ENCODE measurements at regions not wholly inside any gene's neighbourhood (a gene's known extent, or its start where the extent isn't known, plus 50 kb on each side); places are given as distances from the start of the nearest gene placed in this dataset.

DNA sequence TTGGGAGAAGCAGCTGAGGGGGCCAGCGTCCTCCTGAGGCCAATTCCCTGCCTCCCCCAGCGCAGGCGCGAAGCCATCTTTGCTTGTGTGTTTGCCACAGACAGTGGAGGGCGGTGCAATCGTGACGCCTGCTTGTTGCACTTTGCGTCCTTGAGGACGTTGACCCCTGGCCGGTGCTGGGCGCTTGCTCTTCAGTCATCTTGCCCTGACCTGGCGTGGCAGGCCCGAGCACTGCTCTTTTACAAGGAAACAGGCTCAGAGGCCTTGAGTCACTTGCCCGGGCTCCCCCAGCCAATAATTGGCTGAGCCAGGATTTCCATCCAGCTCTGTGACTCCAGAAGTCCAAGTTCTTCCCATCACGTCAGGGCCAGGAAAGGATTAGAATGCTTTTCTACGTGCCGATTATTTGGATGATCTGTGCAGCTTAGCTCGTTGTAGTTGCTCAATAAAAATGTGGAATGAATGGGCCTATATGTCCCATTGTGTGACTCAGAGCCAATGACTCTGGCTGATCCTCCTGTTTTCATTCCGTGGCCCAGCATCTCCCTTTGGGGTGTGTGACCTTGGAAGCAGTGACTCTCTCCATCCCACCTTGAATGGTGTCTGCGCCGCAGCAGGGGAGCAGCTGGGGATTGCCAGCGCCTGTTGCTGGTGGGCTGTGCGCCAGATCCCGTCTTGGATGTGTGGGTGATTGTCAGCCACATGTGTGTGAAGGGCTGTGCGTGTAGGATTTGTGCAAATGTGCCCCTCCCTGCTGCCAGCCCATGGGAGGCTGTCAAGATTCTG lies 214.1 kb downstream of the SEC14L1 start (continued):
- 0 out of 2 replicates have a peak, but pooled peaks have one; percentile 34 for TF ChIP-seq ZNF563 (CRISPR knock-in tag; IDR thresholded peaks at IDR 0.05)
- no peak for TF ChIP-seq ZNF724P (CRISPR knock-in tag; IDR thresholded peaks at IDR 0.05; ENCODE audit: borderline replicate concordance)
- TF ChIP-seq ETV6 (CRISPR knock-in tag; conservative IDR thresholded peaks at IDR 0.05): no peak
- TF ChIP-seq, protein P1, sequence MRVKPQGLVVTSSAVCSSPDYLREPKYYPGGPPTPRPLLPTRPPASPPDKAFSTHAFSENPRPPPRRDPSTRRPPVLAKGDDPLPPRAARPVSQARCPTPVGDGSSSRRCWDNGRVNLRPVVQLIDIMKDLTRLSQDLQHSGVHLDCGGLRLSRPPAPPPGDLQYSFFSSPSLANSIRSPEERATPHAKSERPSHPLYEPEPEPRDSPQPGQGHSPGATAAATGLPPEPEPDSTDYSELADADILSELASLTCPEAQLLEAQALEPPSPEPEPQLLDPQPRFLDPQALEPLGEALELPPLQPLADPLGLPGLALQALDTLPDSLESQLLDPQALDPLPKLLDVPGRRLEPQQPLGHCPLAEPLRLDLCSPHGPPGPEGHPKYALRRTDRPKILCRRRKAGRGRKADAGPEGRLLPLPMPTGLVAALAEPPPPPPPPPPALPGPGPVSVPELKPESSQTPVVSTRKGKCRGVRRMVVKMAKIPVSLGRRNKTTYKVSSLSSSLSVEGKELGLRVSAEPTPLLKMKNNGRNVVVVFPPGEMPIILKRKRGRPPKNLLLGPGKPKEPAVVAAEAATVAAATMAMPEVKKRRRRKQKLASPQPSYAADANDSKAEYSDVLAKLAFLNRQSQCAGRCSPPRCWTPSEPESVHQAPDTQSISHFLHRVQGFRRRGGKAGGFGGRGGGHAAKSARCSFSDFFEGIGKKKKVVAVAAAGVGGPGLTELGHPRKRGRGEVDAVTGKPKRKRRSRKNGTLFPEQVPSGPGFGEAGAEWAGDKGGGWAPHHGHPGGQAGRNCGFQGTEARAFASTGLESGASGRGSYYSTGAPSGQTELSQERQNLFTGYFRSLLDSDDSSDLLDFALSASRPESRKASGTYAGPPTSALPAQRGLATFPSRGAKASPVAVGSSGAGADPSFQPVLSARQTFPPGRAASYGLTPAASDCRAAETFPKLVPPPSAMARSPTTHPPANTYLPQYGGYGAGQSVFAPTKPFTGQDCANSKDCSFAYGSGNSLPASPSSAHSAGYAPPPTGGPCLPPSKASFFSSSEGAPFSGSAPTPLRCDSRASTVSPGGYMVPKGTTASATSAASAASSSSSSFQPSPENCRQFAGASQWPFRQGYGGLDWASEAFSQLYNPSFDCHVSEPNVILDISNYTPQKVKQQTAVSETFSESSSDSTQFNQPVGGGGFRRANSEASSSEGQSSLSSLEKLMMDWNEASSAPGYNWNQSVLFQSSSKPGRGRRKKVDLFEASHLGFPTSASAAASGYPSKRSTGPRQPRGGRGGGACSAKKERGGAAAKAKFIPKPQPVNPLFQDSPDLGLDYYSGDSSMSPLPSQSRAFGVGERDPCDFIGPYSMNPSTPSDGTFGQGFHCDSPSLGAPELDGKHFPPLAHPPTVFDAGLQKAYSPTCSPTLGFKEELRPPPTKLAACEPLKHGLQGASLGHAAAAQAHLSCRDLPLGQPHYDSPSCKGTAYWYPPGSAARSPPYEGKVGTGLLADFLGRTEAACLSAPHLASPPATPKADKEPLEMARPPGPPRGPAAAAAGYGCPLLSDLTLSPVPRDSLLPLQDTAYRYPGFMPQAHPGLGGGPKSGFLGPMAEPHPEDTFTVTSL (CRISPR knock-in tag; IDR thresholded peaks at IDR 0.05; ENCODE audit: borderline replicate concordance): peak; percentile 50; the same call in 1 of the 2 replicates
- peak; percentile 91 for TF ChIP-seq ZNF709 (CRISPR knock-in tag; IDR thresholded peaks at IDR 0.05)
- TF ChIP-seq, protein P2, sequence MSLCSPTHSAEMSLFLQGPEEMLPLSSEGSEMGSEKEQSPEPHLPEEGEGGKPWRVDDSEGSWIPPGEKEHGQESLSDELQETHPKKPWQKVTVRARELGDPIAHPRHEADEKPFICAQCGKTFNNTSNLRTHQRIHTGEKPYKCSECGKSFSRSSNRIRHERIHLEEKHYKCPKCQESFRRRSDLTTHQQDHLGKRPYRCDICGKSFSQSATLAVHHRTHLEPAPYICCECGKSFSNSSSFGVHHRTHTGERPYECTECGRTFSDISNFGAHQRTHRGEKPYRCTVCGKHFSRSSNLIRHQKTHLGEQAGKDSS (CRISPR knock-in tag; IDR thresholded peaks at IDR 0.05; ENCODE audit: borderline replicate concordance, low read depth): peak; percentile 88
- peak; percentile 92 for TF ChIP-seq ASH2L (IDR thresholded peaks at IDR 0.05; ENCODE audit: insufficient read length, low read depth, low read length)
- TF ChIP-seq FIP1L1 (IDR thresholded peaks at IDR 0.05; ENCODE audit: borderline replicate concordance, insufficient read depth, low read depth, low read length): no peak
- TF ChIP-seq, protein P3, sequence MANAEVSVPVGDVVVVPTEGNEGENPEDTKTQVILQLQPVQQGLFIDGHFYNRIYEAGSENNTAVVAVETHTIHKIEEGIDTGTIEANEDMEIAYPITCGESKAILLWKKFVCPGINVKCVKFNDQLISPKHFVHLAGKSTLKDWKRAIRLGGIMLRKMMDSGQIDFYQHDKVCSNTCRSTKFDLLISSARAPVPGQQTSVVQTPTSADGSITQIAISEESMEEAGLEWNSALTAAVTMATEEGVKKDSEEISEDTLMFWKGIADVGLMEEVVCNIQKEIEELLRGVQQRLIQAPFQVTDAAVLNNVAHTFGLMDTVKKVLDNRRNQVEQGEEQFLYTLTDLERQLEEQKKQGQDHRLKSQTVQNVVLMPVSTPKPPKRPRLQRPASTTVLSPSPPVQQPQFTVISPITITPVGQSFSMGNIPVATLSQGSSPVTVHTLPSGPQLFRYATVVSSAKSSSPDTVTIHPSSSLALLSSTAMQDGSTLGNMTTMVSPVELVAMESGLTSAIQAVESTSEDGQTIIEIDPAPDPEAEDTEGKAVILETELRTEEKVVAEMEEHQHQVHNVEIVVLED (CRISPR knock-in tag; IDR thresholded peaks at IDR 0.05; ENCODE audit: borderline replicate concordance): peak; percentile 66; the same call in 1 of the 2 replicates
- TF ChIP-seq, protein P4, sequence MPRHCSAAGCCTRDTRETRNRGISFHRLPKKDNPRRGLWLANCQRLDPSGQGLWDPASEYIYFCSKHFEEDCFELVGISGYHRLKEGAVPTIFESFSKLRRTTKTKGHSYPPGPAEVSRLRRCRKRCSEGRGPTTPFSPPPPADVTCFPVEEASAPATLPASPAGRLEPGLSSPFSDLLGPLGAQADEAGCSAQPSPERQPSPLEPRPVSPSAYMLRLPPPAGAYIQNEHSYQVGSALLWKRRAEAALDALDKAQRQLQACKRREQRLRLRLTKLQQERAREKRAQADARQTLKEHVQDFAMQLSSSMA (CRISPR knock-in tag; IDR thresholded peaks at IDR 0.05): peak; percentile 92
- 0 out of 2 replicates have a peak, but pooled peaks have one; percentile 69 for TF ChIP-seq KDM4B (CRISPR knock-in tag; IDR thresholded peaks at IDR 0.05)
- TF ChIP-seq FOXP1 (IDR thresholded peaks at IDR 0.05): no peak
- peak; percentile 90 for TF ChIP-seq FOXP1 (CRISPR knock-in tag; IDR thresholded peaks at IDR 0.05)
- TF ChIP-seq, protein P5, sequence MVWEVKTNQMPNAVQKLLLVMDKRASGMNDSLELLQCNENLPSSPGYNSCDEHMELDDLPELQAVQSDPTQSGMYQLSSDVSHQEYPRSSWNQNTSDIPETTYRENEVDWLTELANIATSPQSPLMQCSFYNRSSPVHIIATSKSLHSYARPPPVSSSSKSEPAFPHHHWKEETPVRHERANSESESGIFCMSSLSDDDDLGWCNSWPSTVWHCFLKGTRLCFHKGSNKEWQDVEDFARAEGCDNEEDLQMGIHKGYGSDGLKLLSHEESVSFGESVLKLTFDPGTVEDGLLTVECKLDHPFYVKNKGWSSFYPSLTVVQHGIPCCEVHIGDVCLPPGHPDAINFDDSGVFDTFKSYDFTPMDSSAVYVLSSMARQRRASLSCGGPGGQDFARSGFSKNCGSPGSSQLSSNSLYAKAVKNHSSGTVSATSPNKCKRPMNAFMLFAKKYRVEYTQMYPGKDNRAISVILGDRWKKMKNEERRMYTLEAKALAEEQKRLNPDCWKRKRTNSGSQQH (CRISPR knock-in tag; IDR thresholded peaks at IDR 0.05; ENCODE audit: low read depth): peak; percentile 67; the same call in 1 of the 2 replicates
- TF ChIP-seq, protein P6, sequence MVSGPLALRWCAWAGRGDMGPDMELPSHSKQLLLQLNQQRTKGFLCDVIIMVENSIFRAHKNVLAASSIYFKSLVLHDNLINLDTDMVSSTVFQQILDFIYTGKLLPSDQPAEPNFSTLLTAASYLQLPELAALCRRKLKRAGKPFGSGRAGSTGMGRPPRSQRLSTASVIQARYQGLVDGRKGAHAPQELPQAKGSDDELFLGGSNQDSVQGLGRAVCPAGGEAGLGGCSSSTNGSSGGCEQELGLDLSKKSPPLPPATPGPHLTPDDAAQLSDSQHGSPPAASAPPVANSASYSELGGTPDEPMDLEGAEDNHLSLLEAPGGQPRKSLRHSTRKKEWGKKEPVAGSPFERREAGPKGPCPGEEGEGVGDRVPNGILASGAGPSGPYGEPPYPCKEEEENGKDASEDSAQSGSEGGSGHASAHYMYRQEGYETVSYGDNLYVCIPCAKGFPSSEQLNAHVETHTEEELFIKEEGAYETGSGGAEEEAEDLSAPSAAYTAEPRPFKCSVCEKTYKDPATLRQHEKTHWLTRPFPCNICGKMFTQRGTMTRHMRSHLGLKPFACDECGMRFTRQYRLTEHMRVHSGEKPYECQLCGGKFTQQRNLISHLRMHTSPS (CRISPR knock-in tag; IDR thresholded peaks at IDR 0.05; ENCODE audit: low read depth): peak; percentile 68

Measured in HepG2 (cell line).